ENCODE measurements at regions not wholly inside any gene's neighbourhood (a gene's known extent, or its start where the extent isn't known, plus 50 kb on each side); places are given as distances from the start of the nearest gene placed in this dataset.

DNA sequence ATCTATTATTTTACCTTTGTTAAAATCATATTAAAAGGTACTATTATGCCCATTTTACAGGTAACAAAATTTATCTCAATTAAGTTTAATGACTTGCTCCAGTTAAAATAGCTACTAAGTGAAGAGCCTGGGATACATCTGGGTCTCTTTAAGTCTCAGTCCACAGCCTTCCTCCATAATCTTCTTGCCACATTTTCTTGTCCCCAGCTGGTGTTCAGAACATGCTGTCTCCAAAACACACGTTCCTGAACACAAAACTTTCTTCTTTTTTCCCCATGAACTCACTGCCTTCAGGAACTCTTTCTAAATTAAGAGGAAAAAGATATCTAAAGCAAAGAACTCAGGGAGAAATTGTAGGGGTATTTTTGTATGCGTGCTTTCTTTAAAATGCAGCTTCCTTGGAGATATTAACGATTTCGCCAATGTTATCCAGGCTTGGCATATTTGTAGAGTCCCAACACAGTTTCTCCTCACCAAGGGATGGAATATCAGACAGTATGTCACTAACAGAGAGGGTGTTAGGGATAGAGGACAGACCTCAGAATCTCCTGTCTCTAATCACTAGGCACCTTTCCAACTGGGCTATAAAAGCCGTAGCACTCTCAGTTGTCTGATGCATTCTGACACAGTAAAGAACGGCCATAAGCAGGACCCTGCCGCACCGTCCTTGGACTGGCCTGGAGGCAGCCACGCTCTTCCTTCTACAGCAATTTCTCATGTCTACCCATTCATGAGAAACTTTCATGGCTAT, 232.8 kb upstream of the BLID start:
- TF ChIP-seq POLR2A (IDR thresholded peaks at IDR 0.05) (no peak), POLR2AphosphoS5 (IDR thresholded peaks at IDR 0.05) (no peak)
- TF ChIP-seq, protein P1, sequence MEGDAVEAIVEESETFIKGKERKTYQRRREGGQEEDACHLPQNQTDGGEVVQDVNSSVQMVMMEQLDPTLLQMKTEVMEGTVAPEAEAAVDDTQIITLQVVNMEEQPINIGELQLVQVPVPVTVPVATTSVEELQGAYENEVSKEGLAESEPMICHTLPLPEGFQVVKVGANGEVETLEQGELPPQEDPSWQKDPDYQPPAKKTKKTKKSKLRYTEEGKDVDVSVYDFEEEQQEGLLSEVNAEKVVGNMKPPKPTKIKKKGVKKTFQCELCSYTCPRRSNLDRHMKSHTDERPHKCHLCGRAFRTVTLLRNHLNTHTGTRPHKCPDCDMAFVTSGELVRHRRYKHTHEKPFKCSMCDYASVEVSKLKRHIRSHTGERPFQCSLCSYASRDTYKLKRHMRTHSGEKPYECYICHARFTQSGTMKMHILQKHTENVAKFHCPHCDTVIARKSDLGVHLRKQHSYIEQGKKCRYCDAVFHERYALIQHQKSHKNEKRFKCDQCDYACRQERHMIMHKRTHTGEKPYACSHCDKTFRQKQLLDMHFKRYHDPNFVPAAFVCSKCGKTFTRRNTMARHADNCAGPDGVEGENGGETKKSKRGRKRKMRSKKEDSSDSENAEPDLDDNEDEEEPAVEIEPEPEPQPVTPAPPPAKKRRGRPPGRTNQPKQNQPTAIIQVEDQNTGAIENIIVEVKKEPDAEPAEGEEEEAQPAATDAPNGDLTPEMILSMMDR (IDR thresholded peaks at IDR 0.05 in 8 of 11, conservative IDR thresholded peaks at IDR 0.05 in 3 of 11) = no peak
